ENCODE measurements at regions not wholly inside any gene's neighbourhood (a gene's known extent, or its start where the extent isn't known, plus 50 kb on each side); places are given as distances from the start of the nearest gene placed in this dataset.

DNA sequence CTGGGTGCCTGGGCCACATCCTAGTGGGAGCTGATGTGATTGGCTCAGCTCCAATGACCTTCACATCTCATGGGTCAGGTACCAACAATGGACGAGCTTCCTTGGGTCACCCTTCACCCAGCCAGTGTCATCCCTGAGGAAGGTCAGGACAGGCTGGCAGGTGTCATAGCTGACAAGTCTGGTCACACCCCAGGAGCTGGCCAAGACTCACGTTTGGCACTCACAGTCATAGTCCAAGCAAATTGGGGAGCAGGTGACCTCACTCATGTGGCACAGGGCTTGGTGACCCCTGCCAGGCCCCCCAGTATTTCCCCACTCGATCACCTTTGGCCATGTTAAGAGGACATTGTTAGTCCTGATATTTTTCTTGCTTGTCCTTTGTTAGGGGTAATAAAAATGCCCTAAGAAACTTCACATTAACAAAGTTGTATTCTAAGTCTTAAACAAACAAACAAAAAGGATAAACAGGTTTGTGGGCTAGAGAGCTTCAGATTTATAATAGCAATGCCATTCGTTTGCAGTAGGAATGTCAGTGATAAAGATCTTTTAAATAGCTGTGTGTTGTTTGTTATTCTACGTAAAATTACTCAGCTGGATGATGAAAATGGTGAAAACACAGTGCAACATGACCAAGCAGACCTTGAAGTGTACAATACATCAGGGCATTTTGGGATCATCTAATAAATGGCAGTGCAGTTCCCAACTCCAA is 79.5 kb upstream of the POMGNT2 start:
- no peak for DNase-seq (ENCODE audit: low read depth)
- no peak overlapping the region for H3K4me3 ChIP-seq (ENCODE audit: low read depth, low read length)
- TF ChIP-seq, protein P1, sequence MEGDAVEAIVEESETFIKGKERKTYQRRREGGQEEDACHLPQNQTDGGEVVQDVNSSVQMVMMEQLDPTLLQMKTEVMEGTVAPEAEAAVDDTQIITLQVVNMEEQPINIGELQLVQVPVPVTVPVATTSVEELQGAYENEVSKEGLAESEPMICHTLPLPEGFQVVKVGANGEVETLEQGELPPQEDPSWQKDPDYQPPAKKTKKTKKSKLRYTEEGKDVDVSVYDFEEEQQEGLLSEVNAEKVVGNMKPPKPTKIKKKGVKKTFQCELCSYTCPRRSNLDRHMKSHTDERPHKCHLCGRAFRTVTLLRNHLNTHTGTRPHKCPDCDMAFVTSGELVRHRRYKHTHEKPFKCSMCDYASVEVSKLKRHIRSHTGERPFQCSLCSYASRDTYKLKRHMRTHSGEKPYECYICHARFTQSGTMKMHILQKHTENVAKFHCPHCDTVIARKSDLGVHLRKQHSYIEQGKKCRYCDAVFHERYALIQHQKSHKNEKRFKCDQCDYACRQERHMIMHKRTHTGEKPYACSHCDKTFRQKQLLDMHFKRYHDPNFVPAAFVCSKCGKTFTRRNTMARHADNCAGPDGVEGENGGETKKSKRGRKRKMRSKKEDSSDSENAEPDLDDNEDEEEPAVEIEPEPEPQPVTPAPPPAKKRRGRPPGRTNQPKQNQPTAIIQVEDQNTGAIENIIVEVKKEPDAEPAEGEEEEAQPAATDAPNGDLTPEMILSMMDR (conservative IDR thresholded peaks at IDR 0.05; ENCODE audit: low read depth, low read length) = no peak

- no peak overlapping the region for H3K4me3 ChIP-seq (ENCODE audit: low read depth, low read length)
- TF ChIP-seq, protein P1 (conservative IDR thresholded peaks at IDR 0.05; ENCODE audit: low read depth, low read length) = no peak
- no peak for DNase-seq (ENCODE audit: low read depth)
These were observed 77.6 kb upstream of the POMGNT2 start for GRCh38 chr3:43183456-43183855.

DNA sequence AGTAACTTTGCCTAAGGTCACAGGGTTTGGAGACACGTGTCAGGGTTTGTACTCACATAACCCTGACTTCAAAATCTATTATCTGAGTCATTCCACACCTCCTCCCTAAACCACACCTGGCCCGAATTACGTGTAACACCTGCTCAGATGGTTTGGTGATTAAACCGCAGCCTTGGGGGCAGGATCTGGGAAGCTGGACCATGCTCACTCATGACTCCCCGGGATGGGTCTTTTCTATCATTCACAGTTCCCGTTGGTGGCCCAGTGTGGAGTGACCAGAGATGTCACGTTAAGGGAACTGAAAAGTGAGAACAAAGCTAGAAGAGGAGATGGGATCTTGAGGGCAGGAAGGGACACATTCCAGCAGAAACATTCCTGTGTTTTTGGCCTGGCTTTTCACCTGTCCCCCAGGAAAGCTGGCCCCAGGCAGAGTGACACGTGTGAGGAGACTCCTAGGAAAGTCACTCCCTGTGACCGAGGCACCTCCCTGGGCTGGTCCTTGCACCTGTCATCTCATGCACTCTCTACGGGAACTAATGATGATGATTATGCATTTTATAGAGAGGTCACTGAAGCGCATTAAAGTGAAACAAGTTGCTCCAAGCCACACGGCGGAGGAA is 75.4 kb upstream of the POMGNT2 start:
- no peak for DNase-seq (ENCODE audit: low read depth)
- TF ChIP-seq, protein P1 (conservative IDR thresholded peaks at IDR 0.05; ENCODE audit: low read depth, low read length) = no peak
- no peak overlapping the region for H3K4me3 ChIP-seq (ENCODE audit: low read depth, low read length)

GRCh38 chr3:43180694-43181093 is 74.8 kb upstream of the POMGNT2 start:
- DNase-seq (ENCODE audit: low read depth) = no peak
- no peak overlapping the region for H3K4me3 ChIP-seq (ENCODE audit: low read depth, low read length)
- TF ChIP-seq, protein P1 (conservative IDR thresholded peaks at IDR 0.05; ENCODE audit: low read depth, low read length) = no peak

DNA sequence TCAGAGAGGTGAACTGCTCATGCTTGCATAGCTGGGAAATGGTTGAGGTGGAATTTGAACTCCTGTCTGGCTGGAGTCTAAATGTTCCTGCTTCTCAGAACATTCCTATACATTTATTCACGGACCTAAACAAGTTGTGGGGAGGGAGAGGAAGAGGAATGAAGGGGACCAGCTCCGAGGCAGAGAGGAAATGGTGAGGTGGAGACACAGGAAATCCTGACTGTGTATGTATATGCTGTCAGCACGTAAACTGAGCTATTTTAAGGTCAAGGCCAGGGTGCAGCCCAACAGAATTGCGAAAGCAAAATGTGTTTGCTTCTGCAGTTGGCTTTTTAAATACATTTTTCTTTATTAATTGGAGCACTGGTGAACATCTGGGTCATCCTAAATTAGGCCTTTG is 74.1 kb upstream of the POMGNT2 start:
- DNase-seq (ENCODE audit: low read depth) = no peak
- no peak overlapping the region for H3K4me3 ChIP-seq (ENCODE audit: low read depth, low read length)
- TF ChIP-seq, protein P1 (conservative IDR thresholded peaks at IDR 0.05; ENCODE audit: low read depth, low read length) = no peak

DNA sequence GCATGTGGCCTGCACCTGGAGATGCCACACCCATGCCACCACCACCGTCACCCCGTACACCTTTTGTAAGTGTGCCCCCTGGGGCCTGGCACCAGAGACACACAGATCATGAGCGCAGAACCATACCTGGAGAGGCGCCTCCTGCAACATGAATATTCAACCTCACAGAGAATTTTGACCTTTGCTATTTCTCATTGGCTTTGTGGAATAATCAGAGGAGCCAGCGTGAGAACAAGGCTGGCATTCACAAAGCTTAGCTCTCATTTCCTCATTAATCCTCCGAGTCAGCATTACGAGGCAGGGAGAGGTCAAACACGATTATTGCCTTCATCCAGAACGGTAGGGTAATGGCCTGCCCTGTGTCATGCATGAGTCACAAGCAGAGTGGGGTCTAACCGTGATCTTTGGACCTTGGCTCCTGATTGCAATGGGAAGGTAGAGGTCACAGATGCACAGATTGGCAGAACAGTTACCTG is 73.0 kb upstream of the POMGNT2 start:
- TF ChIP-seq, protein P1 (conservative IDR thresholded peaks at IDR 0.05; ENCODE audit: low read depth, low read length) = peak; percentile 17
- no peak overlapping the region for H3K4me3 ChIP-seq (ENCODE audit: low read depth, low read length)
- DNase-seq (ENCODE audit: low read depth) = peak; percentile 95

All from epithelial cell of proximal tubule (primary cell).